ENCODE measurements at regions not wholly inside any gene's neighbourhood (a gene's known extent, or its start where the extent isn't known, plus 50 kb on each side); places are given as distances from the start of the nearest gene placed in this dataset.

DNA sequence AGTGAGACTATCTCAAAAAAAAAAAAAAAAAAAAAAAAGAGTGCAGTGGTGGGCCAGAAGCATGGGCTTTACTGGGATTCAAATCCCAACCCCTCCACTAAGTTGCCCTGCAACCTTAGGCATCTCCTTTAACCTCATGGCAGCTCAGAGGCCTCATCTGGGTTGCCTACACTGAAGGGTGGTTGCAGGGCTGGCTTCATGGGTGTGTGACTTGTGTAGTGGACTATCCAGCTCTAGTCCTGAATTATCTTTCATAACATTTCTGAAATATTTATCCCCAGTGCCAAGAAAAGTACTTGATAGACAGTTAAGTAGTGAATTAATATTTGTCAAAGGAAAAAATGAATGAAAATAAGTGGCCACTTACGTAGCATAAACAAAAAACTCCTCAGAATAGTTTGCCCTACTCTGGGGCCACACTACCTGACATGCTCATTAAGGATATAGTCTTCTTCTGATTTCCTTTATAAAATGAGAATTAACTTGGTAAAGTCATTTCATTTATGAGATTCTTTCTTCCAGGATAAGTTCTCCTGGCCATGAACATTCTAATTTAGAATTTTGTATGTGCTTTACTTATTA is 116.0 kb upstream of the SYT13 start:
- Mint-ChIP-seq H3K27ac (ENCODE audit: unreplicated experiment) (no peak overlapping the region), H3K4me3 (ENCODE audit: unreplicated experiment) (no peak overlapping the region), H3K9me3 (ENCODE audit: unreplicated experiment) (no peaks in the 10 kb centered on the region), H3K36me3 (ENCODE audit: low read depth, unreplicated experiment) (no peaks in the 10 kb centered on the region), H3K4me1 (ENCODE audit: unreplicated experiment) (peaks cover 15% of the 10 kb centered on the region), H3K27me3 (ENCODE audit: unreplicated experiment) (peaks cover 4% of the 10 kb centered on the region)
- TF ChIP-seq CTCF (IDR thresholded peaks at IDR 0.05; ENCODE audit: unreplicated experiment) = no peak
- no peak for DNase-seq (ENCODE audit: low spot score)

DNA sequence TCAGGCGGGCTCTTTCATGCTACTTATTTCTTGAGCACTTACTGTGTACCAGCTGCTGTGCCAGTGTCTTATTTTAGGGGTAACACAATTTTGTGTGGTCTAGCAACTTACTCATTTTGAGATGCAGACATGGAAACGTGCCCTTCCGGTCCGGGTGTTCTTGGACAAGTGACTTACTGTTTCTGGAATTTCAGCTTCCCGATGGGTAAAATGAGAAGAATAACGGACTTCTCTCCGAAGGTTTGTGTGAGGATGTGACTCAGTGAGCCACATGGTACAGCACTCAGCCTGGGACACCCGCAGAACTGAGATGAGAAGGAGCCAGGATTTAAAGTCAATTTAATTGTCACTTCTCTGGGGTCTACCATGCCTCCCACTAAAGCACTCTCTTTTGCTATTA is 114.5 kb upstream of the SYT13 start:
- no peak overlapping the region for H3K4me3 Mint-ChIP-seq (ENCODE audit: unreplicated experiment)
- H3K36me3 Mint-ChIP-seq (ENCODE audit: low read depth, unreplicated experiment) = no peaks in the 10 kb centered on the region
- DNase-seq (ENCODE audit: low spot score) = no peak
- TF ChIP-seq CTCF (IDR thresholded peaks at IDR 0.05; ENCODE audit: unreplicated experiment) = no peak
- H3K4me1 Mint-ChIP-seq (ENCODE audit: unreplicated experiment) = peaks cover 15% of the 10 kb centered on the region
- no peak overlapping the region for H3K27ac Mint-ChIP-seq (ENCODE audit: unreplicated experiment)
- H3K9me3 Mint-ChIP-seq (ENCODE audit: unreplicated experiment) = no peaks in the 10 kb centered on the region
- peaks cover 9% of the 10 kb centered on the region for H3K27me3 Mint-ChIP-seq (ENCODE audit: unreplicated experiment)

DNA sequence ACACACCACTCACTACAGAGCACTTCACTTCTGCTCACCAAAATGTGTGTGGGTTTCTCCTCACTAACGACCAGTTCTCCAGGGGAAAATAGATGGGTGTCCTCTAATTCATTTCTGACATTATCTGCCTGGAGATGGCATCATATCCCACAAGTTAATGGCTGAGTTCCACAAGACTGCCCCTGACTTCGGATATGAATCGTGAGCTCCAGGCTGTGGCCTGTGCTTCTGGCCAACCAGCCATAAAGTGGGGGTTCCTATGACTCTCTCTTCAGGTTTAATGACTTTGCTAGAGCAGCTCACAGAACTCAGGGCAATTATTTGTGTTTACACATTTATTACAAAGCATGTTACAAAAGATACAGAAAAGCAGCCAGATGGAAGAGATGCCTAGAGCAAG is 113.0 kb upstream of the SYT13 start:
- peaks cover 15% of the 10 kb centered on the region for H3K4me1 Mint-ChIP-seq (ENCODE audit: unreplicated experiment)
- H3K9me3 Mint-ChIP-seq (ENCODE audit: unreplicated experiment) = no peaks in the 10 kb centered on the region
- no peak for DNase-seq (ENCODE audit: low spot score)
- no peak overlapping the region for H3K27ac Mint-ChIP-seq (ENCODE audit: unreplicated experiment)
- peaks cover 6% of the 10 kb centered on the region for H3K27me3 Mint-ChIP-seq (ENCODE audit: unreplicated experiment)
- H3K36me3 Mint-ChIP-seq (ENCODE audit: low read depth, unreplicated experiment) = no peaks in the 10 kb centered on the region
- no peak overlapping the region for H3K4me3 Mint-ChIP-seq (ENCODE audit: unreplicated experiment)
- no peak for TF ChIP-seq CTCF (IDR thresholded peaks at IDR 0.05; ENCODE audit: unreplicated experiment)

DNA sequence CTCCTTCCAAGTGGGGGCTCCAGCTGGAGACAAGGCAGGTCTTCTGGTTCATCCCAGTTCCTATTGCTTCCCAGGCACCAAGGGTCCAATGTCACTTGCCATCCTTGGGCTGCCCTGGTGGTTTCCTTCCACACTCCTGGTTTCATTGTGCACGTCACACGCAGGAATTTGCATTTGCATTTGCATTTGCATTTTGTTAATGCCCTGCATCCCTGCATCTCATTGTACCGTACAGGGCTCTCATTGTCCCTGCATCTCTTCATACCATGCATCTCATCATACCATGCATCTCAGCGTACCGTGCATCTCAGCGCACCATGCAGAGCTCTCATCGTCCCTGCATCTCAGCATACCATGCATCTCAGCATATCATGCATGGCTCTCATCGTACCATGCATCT is 112.2 kb upstream of the SYT13 start:
- Mint-ChIP-seq H3K27me3 (ENCODE audit: unreplicated experiment) (peaks cover 6% of the 10 kb centered on the region), H3K9me3 (ENCODE audit: unreplicated experiment) (no peaks in the 10 kb centered on the region), H3K4me3 (ENCODE audit: unreplicated experiment) (no peak overlapping the region), H3K27ac (ENCODE audit: unreplicated experiment) (no peak overlapping the region), H3K36me3 (ENCODE audit: low read depth, unreplicated experiment) (no peaks in the 10 kb centered on the region), H3K4me1 (ENCODE audit: unreplicated experiment) (peaks cover 21% of the 10 kb centered on the region)
- TF ChIP-seq CTCF (IDR thresholded peaks at IDR 0.05; ENCODE audit: unreplicated experiment) = no peak
- DNase-seq (ENCODE audit: low spot score) = no peak

GRCh38 chr11:45396394-45396793 is 110.3 kb upstream of the SYT13 start:
- Mint-ChIP-seq H3K4me3 (ENCODE audit: unreplicated experiment) (no peak overlapping the region), H3K4me1 (ENCODE audit: unreplicated experiment) (peaks cover 21% of the 10 kb centered on the region), H3K9me3 (ENCODE audit: unreplicated experiment) (no peaks in the 10 kb centered on the region), H3K27me3 (ENCODE audit: unreplicated experiment) (peaks cover 5% of the 10 kb centered on the region), H3K27ac (ENCODE audit: unreplicated experiment) (no peak overlapping the region), H3K36me3 (ENCODE audit: low read depth, unreplicated experiment) (no peaks in the 10 kb centered on the region)
- DNase-seq (ENCODE audit: low spot score) = no peak
- TF ChIP-seq CTCF (IDR thresholded peaks at IDR 0.05; ENCODE audit: unreplicated experiment) = no peak
